Uterus (tissue), 2 donors: ENCODE measurements at regions not wholly inside any gene's neighbourhood (a gene's known extent, or its start where the extent isn't known, plus 50 kb on each side); places are given as distances from the start of the nearest gene placed in this dataset.

Source experiments
- CTCF ChIP-seq, 4 experiments: fragments of 200-600 bp in 2 of 4; fragments of 450-650 bp in 2 of 4; sonication (generic) in 2 of 4; IDR thresholded peaks; one replicate each; pipeline ENCODE4 v1.5.1; 2016 to 2019; ENCODE audit warnings: antibody characterized with exemption in 4 of 4, mild to moderate bottlenecking in 2 of 4, moderate library complexity in 1 of 4
- POLR2A ChIP-seq, 2 donors: fragments of 450-650 bp; IDR thresholded peaks; one replicate each; pipeline ENCODE4 v1.6.1; 2016; ENCODE audit warnings: antibody characterized with exemption in 2 of 2, mild to moderate bottlenecking in 1 of 2, moderate library complexity in 1 of 2

- no peak for TF ChIP-seq POLR2A (IDR thresholded peaks at IDR 0.05)
- peak; percentile 35 to 55 (median 45) for TF ChIP-seq CTCF (IDR thresholded peaks at IDR 0.05)
These were observed 110.7 kb upstream of the PHACTR1 start for GRCh38 chr6:12605888-12606345.
